ENCODE measurements at regions not wholly inside any gene's neighbourhood (a gene's known extent, or its start where the extent isn't known, plus 50 kb on each side); places are given as distances from the start of the nearest gene placed in this dataset.

DNA sequence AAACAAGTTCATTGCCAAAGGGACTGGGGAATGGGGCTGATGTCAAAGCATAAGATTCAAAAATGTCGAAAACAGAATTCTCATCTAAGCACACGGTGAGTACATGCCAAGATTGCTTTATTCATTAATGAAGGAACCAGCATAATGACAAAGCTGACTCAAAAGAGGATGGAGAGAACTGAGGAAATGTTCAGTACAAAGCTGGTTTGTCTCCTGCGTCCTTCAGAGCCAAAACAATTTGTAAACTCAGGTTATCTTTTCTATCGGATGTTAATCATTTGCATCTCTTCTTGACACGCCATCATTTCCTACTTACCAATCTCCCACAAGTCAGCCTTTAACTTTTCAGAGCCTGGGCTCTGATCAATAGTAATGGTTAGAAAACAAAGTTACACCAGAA lies 195.6 kb upstream of the PMEPA1 start:
- no peak overlapping the region for H3K4me2 ChIP-seq (ENCODE audit: low read depth, low read length, poor library complexity, severe bottlenecking)
- H3K79me2 ChIP-seq (ENCODE audit: low read length), result no peaks in the 10 kb centered on the region
- no peaks in the 10 kb centered on the region for H3K36me3 ChIP-seq (ENCODE audit: insufficient read depth, low read length)
- H3K4me3 ChIP-seq (ENCODE audit: low read length), result no peak overlapping the region
- H3K9ac ChIP-seq (ENCODE audit: low read length), result no peak overlapping the region
- DNase-seq, result no peak
- peaks cover 27% of the 10 kb centered on the region for H3K4me1 ChIP-seq (ENCODE audit: low read length)
- H2AFZ ChIP-seq (ENCODE audit: low read length), result no peak overlapping the region
- no peaks in the 10 kb centered on the region; the same call in 1 of the 2 replicates for H3K27me3 ChIP-seq (ENCODE audit: low read length)
- no peaks in the 10 kb centered on the region for H3K9me3 ChIP-seq (ENCODE audit: low read length)
- H3K27ac ChIP-seq (ENCODE audit: low read length), result no peak overlapping the region
- no peaks in the 10 kb centered on the region; the same call in 1 of the 2 replicates for H4K20me1 ChIP-seq (ENCODE audit: insufficient read depth, low read depth, low read length)
- H3K9me2 ChIP-seq (replicated peaks; ENCODE audit: insufficient read depth, low read length), result no peaks in the 10 kb centered on the region

DNA sequence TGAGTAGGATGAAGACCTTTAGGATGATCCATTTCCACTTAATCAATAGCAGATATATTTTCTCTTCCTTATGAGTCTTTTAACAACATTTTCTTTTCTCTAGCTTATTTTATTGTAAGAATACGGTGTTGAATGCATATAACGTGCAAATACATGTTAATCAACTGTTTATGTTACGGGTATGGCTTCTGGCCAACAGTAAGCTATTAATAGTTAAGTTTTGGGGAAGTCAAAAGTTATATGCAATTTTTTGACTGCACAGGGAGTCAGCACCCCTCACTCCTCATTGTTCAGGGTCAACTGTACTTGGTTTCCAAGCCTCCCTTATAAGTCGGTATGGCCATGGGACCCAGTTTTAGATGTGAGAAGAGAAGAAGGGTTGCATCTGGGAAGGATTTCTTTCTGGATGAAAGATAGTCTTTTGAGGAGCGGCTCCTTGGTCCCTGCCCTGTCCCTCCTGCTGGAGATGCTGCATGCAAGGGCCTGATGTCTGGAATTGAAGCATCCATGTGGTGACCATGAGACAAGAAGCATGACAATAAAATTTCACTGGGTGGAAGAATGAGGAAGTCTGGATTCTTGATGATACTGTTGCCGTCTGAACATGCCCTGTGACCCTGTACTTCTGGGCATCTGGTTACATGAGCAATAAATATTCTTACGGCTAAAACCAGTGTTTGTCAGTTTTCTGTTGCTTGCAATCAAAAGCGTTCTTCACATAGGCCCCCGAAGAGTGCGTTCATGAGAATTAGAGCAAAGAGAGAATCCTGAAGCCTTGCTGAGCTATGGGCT lies 194.7 kb upstream of the PMEPA1 start:
- no peaks in the 10 kb centered on the region for H3K36me3 ChIP-seq (ENCODE audit: insufficient read depth, low read length)
- no peak overlapping the region for H3K4me3 ChIP-seq (ENCODE audit: low read length)
- no peak overlapping the region for H3K9ac ChIP-seq (ENCODE audit: low read length)
- no peaks in the 10 kb centered on the region; the same call in 1 of the 2 replicates for H4K20me1 ChIP-seq (ENCODE audit: insufficient read depth, low read depth, low read length)
- no peak for DNase-seq
- H3K4me2 ChIP-seq (ENCODE audit: low read depth, low read length, poor library complexity, severe bottlenecking), result no peak overlapping the region
- H2AFZ ChIP-seq (ENCODE audit: low read length), result no peak overlapping the region
- H3K4me1 ChIP-seq (ENCODE audit: low read length), result peaks cover 25% of the 10 kb centered on the region
- H3K27me3 ChIP-seq (ENCODE audit: low read length), result no peaks in the 10 kb centered on the region; the same call in 1 of the 2 replicates
- no peaks in the 10 kb centered on the region for H3K9me2 ChIP-seq (replicated peaks; ENCODE audit: insufficient read depth, low read length)
- no peak overlapping the region for H3K27ac ChIP-seq (ENCODE audit: low read length)
- H3K79me2 ChIP-seq (ENCODE audit: low read length), result no peaks in the 10 kb centered on the region
- no peaks in the 10 kb centered on the region for H3K9me3 ChIP-seq (ENCODE audit: low read length)

DNA sequence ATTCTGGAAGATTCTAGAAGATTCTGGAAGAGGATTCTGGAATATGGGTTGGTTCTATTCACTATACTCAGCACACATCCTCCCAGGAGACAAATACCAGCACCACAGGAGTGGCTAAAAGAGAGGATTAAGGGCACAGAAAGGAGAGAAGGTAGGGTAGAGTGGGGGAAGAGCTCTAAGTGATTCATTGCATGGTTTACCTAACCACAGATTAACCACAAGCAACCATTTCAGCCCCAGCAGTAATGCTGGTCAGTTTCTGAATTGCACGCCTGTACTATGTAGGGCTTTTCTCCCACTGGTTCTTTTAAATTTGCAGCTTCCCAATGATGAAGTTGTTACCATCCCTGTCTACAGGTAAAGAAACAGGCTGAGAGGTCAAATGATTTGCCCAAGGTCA lies 192.7 kb upstream of the PMEPA1 start:
- Histone ChIP-seq H3K9me3 (ENCODE audit: low read length) (no peaks in the 10 kb centered on the region), H3K27me3 (ENCODE audit: low read length) (no peaks in the 10 kb centered on the region; the same call in 1 of the 2 replicates), H3K36me3 (ENCODE audit: insufficient read depth, low read length) (no peaks in the 10 kb centered on the region), H3K4me1 (ENCODE audit: low read length) (peaks cover 11% of the 10 kb centered on the region), H4K20me1 (ENCODE audit: insufficient read depth, low read depth, low read length) (no peaks in the 10 kb centered on the region), H3K9ac (ENCODE audit: low read length) (no peak overlapping the region), H3K4me2 (ENCODE audit: low read depth, low read length, poor library complexity, severe bottlenecking) (no peak overlapping the region), H3K9me2 (replicated peaks; ENCODE audit: insufficient read depth, low read length) (no peaks in the 10 kb centered on the region), H2AFZ (ENCODE audit: low read length) (no peak overlapping the region), H3K79me2 (ENCODE audit: low read length) (no peaks in the 10 kb centered on the region), H3K4me3 (ENCODE audit: low read length) (no peak overlapping the region), H3K27ac (ENCODE audit: low read length) (no peak overlapping the region)
- no peak for DNase-seq

DNA sequence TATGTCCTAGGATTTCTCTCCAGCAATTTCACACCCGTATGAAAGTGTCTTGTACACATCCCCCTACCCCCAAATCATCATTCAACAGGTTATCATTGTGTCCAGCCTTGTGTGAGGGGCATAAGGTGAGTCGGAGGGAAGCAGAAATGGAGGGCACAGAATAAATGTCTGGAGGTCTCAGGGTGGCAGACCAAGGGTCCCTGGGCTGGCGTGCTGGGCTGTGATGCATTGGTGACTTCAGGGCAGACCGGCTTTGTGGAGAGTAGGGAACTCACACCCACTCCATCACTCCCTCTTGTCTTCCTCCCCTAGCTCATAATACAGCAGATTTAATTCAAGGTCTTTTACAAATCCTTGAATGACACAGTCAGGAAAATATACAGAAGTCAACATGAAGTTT lies 191.7 kb upstream of the PMEPA1 start:
- Histone ChIP-seq H4K20me1 (ENCODE audit: insufficient read depth, low read depth, low read length) (no peaks in the 10 kb centered on the region), H3K4me2 (ENCODE audit: low read depth, low read length, poor library complexity, severe bottlenecking) (no peak overlapping the region), H3K36me3 (ENCODE audit: insufficient read depth, low read length) (no peaks in the 10 kb centered on the region), H3K4me1 (ENCODE audit: low read length) (peaks cover 6% of the 10 kb centered on the region), H3K9ac (ENCODE audit: low read length) (no peak overlapping the region), H3K79me2 (ENCODE audit: low read length) (no peaks in the 10 kb centered on the region), H3K27me3 (ENCODE audit: low read length) (no peaks in the 10 kb centered on the region; the same call in 1 of the 2 replicates), H2AFZ (ENCODE audit: low read length) (no peak overlapping the region), H3K9me3 (ENCODE audit: low read length) (no peaks in the 10 kb centered on the region), H3K27ac (ENCODE audit: low read length) (no peak overlapping the region), H3K9me2 (replicated peaks; ENCODE audit: insufficient read depth, low read length) (no peaks in the 10 kb centered on the region), H3K4me3 (ENCODE audit: low read length) (no peak overlapping the region)
- no peak for DNase-seq

DNA sequence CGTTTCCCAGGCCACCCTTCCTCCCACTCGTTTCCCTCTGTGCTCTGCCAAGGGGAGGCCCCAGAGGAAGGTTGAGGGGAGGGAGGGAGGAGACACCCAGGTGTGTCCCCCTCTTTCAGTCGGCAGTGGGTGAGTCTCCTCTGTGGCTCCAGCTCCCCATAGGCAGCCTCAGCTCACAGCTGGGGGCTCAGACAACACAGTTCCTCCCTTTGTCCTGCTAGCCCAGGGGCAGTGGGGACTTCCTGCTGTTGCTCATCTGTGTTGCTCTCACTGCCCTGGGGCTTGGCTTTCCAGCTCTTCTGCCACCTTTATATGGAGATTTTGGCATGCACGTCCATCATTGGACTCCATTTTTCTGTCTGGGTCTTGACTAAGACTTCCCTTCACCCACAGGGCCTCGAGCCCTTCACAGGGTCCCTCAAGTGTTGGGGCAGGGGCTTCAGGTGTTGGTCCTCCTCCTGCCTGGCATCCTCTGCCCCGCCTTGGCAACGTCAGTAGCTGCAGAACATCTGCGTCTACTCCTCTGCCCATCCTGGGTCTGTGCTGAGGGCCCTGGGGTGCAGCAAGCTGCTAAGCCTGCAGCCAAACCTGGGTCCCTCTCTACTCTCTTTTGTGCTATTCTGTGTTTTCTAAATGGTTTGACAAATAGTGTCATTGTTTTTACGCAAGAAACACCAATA lies 190.6 kb upstream of the PMEPA1 start:
- no peak overlapping the region for H2AFZ ChIP-seq (ENCODE audit: low read length)
- H3K27me3 ChIP-seq (ENCODE audit: low read length), result no peaks in the 10 kb centered on the region; the same call in 1 of the 2 replicates
- H3K79me2 ChIP-seq (ENCODE audit: low read length), result no peaks in the 10 kb centered on the region
- no peak overlapping the region for H3K9ac ChIP-seq (ENCODE audit: low read length)
- no peaks in the 10 kb centered on the region for H4K20me1 ChIP-seq (ENCODE audit: insufficient read depth, low read depth, low read length)
- H3K4me1 ChIP-seq (ENCODE audit: low read length), result peaks cover 6% of the 10 kb centered on the region
- H3K9me3 ChIP-seq (ENCODE audit: low read length), result no peaks in the 10 kb centered on the region
- H3K4me3 ChIP-seq (ENCODE audit: low read length), result no peak overlapping the region
- H3K36me3 ChIP-seq (ENCODE audit: insufficient read depth, low read length), result no peaks in the 10 kb centered on the region
- no peak for DNase-seq
- no peaks in the 10 kb centered on the region for H3K9me2 ChIP-seq (replicated peaks; ENCODE audit: insufficient read depth, low read length)
- H3K4me2 ChIP-seq (ENCODE audit: low read depth, low read length, poor library complexity, severe bottlenecking), result no peak overlapping the region
- H3K27ac ChIP-seq (ENCODE audit: low read length), result no peak overlapping the region

DNA sequence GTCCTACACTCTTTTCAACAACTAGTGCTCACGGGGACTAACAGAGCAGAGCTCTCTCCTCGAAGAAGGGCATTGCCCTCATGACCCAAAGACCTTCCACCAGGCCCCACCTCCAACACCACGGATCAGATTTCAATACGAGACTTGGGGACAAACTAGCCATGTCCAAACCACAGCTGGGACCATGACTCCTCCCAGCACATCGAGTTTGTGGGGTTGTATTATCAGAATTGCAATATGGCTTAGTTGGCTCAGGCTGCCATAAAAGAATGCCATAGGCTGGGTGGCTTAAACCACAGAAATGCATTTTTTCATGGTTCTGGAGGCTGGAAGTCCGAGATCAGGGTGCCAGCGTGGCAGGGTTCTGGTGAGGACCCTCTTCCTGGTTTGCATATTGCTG lies 189.7 kb upstream of the PMEPA1 start:
- no peaks in the 10 kb centered on the region for H3K27me3 ChIP-seq (ENCODE audit: low read length)
- H3K4me3 ChIP-seq (ENCODE audit: low read length), result no peak overlapping the region
- H3K27ac ChIP-seq (ENCODE audit: low read length), result no peak overlapping the region
- no peaks in the 10 kb centered on the region for H4K20me1 ChIP-seq (ENCODE audit: insufficient read depth, low read depth, low read length)
- H3K9me3 ChIP-seq (ENCODE audit: low read length), result no peaks in the 10 kb centered on the region
- H2AFZ ChIP-seq (ENCODE audit: low read length), result no peak overlapping the region
- H3K4me1 ChIP-seq (ENCODE audit: low read length), result peaks cover 5% of the 10 kb centered on the region
- no peak overlapping the region for H3K9ac ChIP-seq (ENCODE audit: low read length)
- no peaks in the 10 kb centered on the region for H3K36me3 ChIP-seq (ENCODE audit: insufficient read depth, low read length)
- H3K4me2 ChIP-seq (ENCODE audit: low read depth, low read length, poor library complexity, severe bottlenecking), result no peak overlapping the region
- no peak for DNase-seq
- no peaks in the 10 kb centered on the region for H3K79me2 ChIP-seq (ENCODE audit: low read length)
- H3K9me2 ChIP-seq (replicated peaks; ENCODE audit: insufficient read depth, low read length), result no peaks in the 10 kb centered on the region

DNA sequence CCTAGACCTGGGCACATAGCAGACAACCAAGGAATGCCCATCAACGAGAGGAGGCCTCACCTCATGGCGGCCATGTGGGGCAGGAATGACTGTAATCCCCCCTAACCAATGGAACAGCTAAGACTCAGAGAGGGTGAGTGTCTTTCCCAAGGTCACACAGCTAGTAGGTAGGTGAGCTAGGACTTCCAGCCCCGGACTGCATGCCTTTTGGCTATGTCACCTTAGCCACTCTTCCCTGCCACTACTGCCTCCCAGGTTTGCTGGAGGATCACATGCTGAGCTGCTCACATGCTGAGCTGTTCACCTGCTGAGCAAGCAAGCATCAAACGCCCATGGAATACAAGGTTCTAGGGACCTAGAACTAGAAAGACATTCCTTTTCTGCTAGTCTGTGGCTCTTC lies 188.5 kb upstream of the PMEPA1 start:
- H4K20me1 ChIP-seq (ENCODE audit: insufficient read depth, low read depth, low read length), result no peaks in the 10 kb centered on the region
- DNase-seq, result no peak
- H3K4me3 ChIP-seq (ENCODE audit: low read length), result no peak overlapping the region
- no peak overlapping the region for H3K4me2 ChIP-seq (ENCODE audit: low read depth, low read length, poor library complexity, severe bottlenecking)
- H3K9ac ChIP-seq (ENCODE audit: low read length), result no peak overlapping the region
- no peaks in the 10 kb centered on the region for H3K27me3 ChIP-seq (ENCODE audit: low read length)
- no peaks in the 10 kb centered on the region; the same call in 1 of the 2 replicates for H3K4me1 ChIP-seq (ENCODE audit: low read length)
- H3K79me2 ChIP-seq (ENCODE audit: low read length), result no peaks in the 10 kb centered on the region
- H3K27ac ChIP-seq (ENCODE audit: low read length), result no peak overlapping the region
- H3K36me3 ChIP-seq (ENCODE audit: insufficient read depth, low read length), result no peaks in the 10 kb centered on the region
- H2AFZ ChIP-seq (ENCODE audit: low read length), result no peak overlapping the region
- H3K9me2 ChIP-seq (replicated peaks; ENCODE audit: insufficient read depth, low read length), result no peaks in the 10 kb centered on the region
- no peaks in the 10 kb centered on the region for H3K9me3 ChIP-seq (ENCODE audit: low read length)

DNA sequence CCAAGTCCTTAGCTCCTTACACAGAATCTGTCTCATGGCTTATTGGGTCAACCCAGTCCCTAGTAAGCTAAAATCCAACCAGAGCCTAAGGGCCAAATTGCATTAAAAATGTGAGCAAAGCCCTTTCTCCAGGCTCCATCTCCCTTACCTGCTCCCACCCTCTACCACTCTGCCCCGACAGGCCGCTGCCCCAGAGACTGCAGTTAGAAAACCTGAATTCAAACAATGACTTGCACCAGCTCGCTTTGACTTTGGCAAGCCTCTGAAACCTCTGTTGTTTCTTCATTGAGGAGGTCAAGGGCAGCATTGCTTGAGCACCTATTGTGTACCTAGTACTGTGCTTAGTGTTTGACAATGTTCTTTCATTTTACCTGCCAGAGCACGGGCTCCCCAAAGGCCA lies 188.1 kb upstream of the PMEPA1 start:
- Histone ChIP-seq H3K4me1 (ENCODE audit: low read length) (no peaks in the 10 kb centered on the region; the same call in 1 of the 2 replicates), H3K9ac (ENCODE audit: low read length) (no peak overlapping the region), H3K36me3 (ENCODE audit: insufficient read depth, low read length) (no peaks in the 10 kb centered on the region), H3K4me2 (ENCODE audit: low read depth, low read length, poor library complexity, severe bottlenecking) (no peak overlapping the region), H3K79me2 (ENCODE audit: low read length) (no peaks in the 10 kb centered on the region), H3K27ac (ENCODE audit: low read length) (no peak overlapping the region), H3K4me3 (ENCODE audit: low read length) (no peak overlapping the region), H3K9me2 (replicated peaks; ENCODE audit: insufficient read depth, low read length) (no peaks in the 10 kb centered on the region), H2AFZ (ENCODE audit: low read length) (no peak overlapping the region), H3K27me3 (ENCODE audit: low read length) (no peaks in the 10 kb centered on the region), H3K9me3 (ENCODE audit: low read length) (no peaks in the 10 kb centered on the region), H4K20me1 (ENCODE audit: insufficient read depth, low read depth, low read length) (no peaks in the 10 kb centered on the region)
- no peak for DNase-seq

Data from Karpas-422 (cell line).